ENCODE measurements at regions not wholly inside any gene's neighbourhood (a gene's known extent, or its start where the extent isn't known, plus 50 kb on each side); places are given as distances from the start of the nearest gene placed in this dataset.

- Histone ChIP-seq H3K36me3 (ENCODE audit: control insufficient read depth in 2 of 2, insufficient read depth in 1 of 2, low read length in 2 of 2) (no peaks in the 10 kb centered on the region), H3K4me3 (ENCODE audit: low read depth, low read length) (no peak overlapping the region), H3K27ac (ENCODE audit: extremely low read depth, low read depth, low read length) (no peak overlapping the region), H3K4me1 (ENCODE audit: control insufficient read depth, insufficient read depth, low read length) (no peaks in the 10 kb centered on the region), H3K9me3 (ENCODE audit: control insufficient read depth, insufficient read depth, low read depth, low read length) (no peaks in the 10 kb centered on the region; the same call in 1 of the 2 replicates)
- TF ChIP-seq TRIM28 (IDR thresholded peaks at IDR 0.05; ENCODE audit: borderline replicate concordance, low read length) (no peak), ZNF175 (tag by site-specific recombination; IDR thresholded peaks at IDR 0.05) (no peak), ZNF701 (tag by site-specific recombination; IDR thresholded peaks at IDR 0.05) (no peak), YY1 (tag by site-specific recombination; IDR thresholded peaks at IDR 0.05) (no peak), ZNF473 (tag by site-specific recombination; IDR thresholded peaks at IDR 0.05) (no peak), ZNF169 (tag by site-specific recombination; IDR thresholded peaks at IDR 0.05) (no peak), ZNF350 (tag by site-specific recombination; IDR thresholded peaks at IDR 0.05) (no peak), ZNF148 (tag by site-specific recombination; IDR thresholded peaks at IDR 0.05; ENCODE audit: borderline replicate concordance) (no peak), ZNF544 (tag by site-specific recombination; IDR thresholded peaks at IDR 0.05) (no peak), ZBTB48 (tag by site-specific recombination; IDR thresholded peaks at IDR 0.05) (no peak), ZNF510 (tag by site-specific recombination; IDR thresholded peaks at IDR 0.05; ENCODE audit: insufficient replicate concordance) (no peak), ZNF488 (tag by site-specific recombination; IDR thresholded peaks at IDR 0.05) (no peak), ZNF311 (tag by site-specific recombination; IDR thresholded peaks at IDR 0.05; ENCODE audit: borderline replicate concordance) (no peak), ZNF529 (tag by site-specific recombination; IDR thresholded peaks at IDR 0.05; ENCODE audit: insufficient replicate concordance) (no peak), ZBTB20 (tag by site-specific recombination; IDR thresholded peaks at IDR 0.05) (no peak), ZNF23 (tag by site-specific recombination; IDR thresholded peaks at IDR 0.05; ENCODE audit: borderline replicate concordance) (no peak), ZNF558 (tag by site-specific recombination; IDR thresholded peaks at IDR 0.05) (no peak)
- ChIA-PET POLR2A (no interaction called here), CTCF (no interaction called here)
These were observed 1062.8 kb downstream of the UQCRFS1 start for GRCh38 chr19:28150129-28150528.

GRCh38 chr19:28148554-28148953, 1064.4 kb downstream of the UQCRFS1 start:
- Histone ChIP-seq H3K36me3 (ENCODE audit: control insufficient read depth in 2 of 2, insufficient read depth in 1 of 2, low read length in 2 of 2) (no peaks in the 10 kb centered on the region), H3K27ac (ENCODE audit: extremely low read depth, low read depth, low read length) (no peak overlapping the region), H3K4me3 (ENCODE audit: low read depth, low read length) (no peak overlapping the region), H3K9me3 (ENCODE audit: control insufficient read depth, insufficient read depth, low read depth, low read length) (no peaks in the 10 kb centered on the region; the same call in 1 of the 2 replicates), H3K4me1 (ENCODE audit: control insufficient read depth, insufficient read depth, low read length) (no peaks in the 10 kb centered on the region)
- ChIA-PET POLR2A (no interaction called here), CTCF (interaction anchor here (0.5 to 1.0 kb wide), 4 partner anchors 8 to 1582 kb away, joined by 3 to 4 read pairs (median 3); no protein-coding TSS in a partner anchor)
- TF ChIP-seq ZNF623 (tag by site-specific recombination; IDR thresholded peaks at IDR 0.05) (peak; percentile 83), YY1 (tag by site-specific recombination; IDR thresholded peaks at IDR 0.05) (no peak)

GRCh38 chr19:28142258-28142657, 1070.7 kb downstream of the UQCRFS1 start:
- Histone ChIP-seq H3K9me3 (ENCODE audit: control insufficient read depth, insufficient read depth, low read depth, low read length) (no peaks in the 10 kb centered on the region), H3K36me3 (ENCODE audit: control insufficient read depth in 2 of 2, insufficient read depth in 1 of 2, low read length in 2 of 2) (no peaks in the 10 kb centered on the region), H3K27ac (ENCODE audit: extremely low read depth, low read depth, low read length) (no peak overlapping the region), H3K4me3 (ENCODE audit: low read depth, low read length) (no peak overlapping the region), H3K4me1 (ENCODE audit: control insufficient read depth, insufficient read depth, low read length) (no peaks in the 10 kb centered on the region)
- CTCF ChIA-PET, result no interaction called here
- POLR2A ChIA-PET, result no interaction called here
- TF ChIP-seq ZNF792 (tag by site-specific recombination; IDR thresholded peaks at IDR 0.05), result no peak
- TF ChIP-seq ZNF366 (tag by site-specific recombination; conservative IDR thresholded peaks at IDR 0.05), result peak; percentile 94
- TF ChIP-seq ZNF266 (tag by site-specific recombination; IDR thresholded peaks at IDR 0.05; ENCODE audit: low read depth), result no peak
- no peak for TF ChIP-seq CTCF (tag by site-specific recombination; IDR thresholded peaks at IDR 0.05)
- no peak for TF ChIP-seq WT1 (tag by site-specific recombination; IDR thresholded peaks at IDR 0.05)
- TF ChIP-seq ZNF148 (tag by site-specific recombination; IDR thresholded peaks at IDR 0.05; ENCODE audit: borderline replicate concordance), result no peak
- peak; percentile 72; the same call in 1 of the 2 replicates for TF ChIP-seq ZNF473 (tag by site-specific recombination; IDR thresholded peaks at IDR 0.05)
- TF ChIP-seq ZNF791 (tag by site-specific recombination; IDR thresholded peaks at IDR 0.05), result 0 out of 2 replicates have a peak, but pooled peaks have one; percentile 12
- 0 out of 2 replicates have a peak, but pooled peaks have one; percentile 41 for TF ChIP-seq ZNF514 (tag by site-specific recombination; IDR thresholded peaks at IDR 0.05)
